Activated CD4-positive, alpha-beta T cell treated with anti-CD3 and anti-CD28 coated beads, Interleukin-10, Interleukin-2, amounts not matched to agents 100 ng/mL and 50 ng/mL, durations not matched to agents 16 hours and 8 hours (primary cell): ENCODE measurements at regions not wholly inside any gene's neighbourhood (a gene's known extent, or its start where the extent isn't known, plus 50 kb on each side); places are given as distances from the start of the nearest gene placed in this dataset.
"Not testable (repeated sequence)": the region's sequence is repeated elsewhere in the genome, so short reads cannot be mapped to it uniquely, and the experiment has no call there.

Experiments used
- DNase-seq: peaks from one replicate; pipeline ENCODE4 v3.0.0-alpha.2; 2020

DNA sequence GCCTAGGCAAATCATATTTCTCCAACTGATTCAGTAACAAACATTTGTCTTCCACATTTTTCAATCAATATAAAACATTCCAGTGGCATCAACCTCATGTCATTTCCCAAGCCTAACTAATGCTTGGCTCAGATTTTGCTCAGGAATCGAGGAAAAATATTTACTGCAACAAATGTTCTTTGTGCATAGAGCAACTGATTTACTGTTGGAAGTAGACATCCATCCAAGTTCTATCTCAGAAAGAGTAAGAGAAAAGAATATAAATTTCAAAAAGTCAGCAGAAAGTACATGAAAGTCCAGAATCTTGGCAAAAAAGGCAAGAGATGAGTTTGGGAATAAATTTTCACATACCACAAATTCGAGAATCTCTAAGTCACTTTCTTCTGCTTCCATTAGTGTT lies 2245.0 kb upstream of the RAG2 start:
- no peak for DNase-seq

DNA sequence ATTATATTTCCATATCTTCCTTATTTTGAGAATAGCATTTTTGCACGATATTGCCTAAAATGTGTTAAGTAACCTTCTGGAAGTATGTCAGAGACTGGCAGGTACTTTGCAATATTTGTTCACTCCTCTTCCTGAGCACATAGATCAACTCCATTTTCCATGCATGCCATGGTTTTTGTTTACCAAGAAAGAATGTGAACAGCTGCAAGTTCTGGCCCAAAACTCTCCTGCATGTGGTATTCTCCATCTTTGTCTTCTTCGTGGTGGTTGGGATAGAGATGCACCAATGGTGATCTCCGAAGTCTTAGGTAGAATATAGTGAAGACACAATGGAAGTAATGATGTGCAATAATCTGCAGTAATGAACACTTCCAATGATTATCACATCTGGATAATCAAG lies 2241.0 kb upstream of the RAG2 start:
- no peak for DNase-seq

DNA sequence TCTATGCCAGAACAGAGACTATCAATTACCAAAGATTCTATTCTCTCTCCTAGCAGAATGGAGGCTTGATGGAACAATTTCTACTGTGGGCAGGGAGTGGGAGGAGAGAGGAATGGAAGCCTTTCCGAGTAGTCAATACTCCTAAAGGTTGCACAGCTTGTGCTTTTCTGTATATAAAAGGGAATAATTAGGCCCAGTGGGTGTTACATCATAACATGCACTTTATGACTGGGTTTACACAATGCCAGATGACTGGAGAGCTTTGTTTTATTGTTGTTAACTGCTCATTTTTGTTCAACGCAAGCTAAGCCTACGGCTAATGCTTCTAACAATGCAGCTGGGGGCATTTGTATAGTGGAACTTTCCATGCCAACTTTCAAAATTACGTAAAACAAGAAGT lies 2237.9 kb upstream of the RAG2 start:
- DNase-seq: no peak

DNA sequence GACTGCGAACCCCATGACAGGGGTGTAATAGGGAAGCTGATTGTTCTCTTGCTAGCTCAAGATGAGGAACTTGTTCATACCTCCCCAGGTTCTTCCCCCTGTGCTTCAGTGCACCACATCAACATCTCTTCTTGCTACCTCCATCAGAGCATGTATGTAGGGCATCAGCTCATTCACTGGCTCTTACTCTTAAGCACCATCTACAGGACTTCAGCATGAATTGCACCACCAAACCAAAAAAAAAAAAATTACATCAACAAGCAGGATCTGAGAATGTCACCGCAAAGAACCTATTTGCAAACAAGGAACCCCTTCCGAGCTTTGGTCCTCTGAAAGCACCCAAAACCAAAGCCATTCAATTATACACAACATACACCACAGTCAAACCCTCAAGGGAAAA lies 2226.5 kb upstream of the RAG2 start:
- DNase-seq: no peak

DNA sequence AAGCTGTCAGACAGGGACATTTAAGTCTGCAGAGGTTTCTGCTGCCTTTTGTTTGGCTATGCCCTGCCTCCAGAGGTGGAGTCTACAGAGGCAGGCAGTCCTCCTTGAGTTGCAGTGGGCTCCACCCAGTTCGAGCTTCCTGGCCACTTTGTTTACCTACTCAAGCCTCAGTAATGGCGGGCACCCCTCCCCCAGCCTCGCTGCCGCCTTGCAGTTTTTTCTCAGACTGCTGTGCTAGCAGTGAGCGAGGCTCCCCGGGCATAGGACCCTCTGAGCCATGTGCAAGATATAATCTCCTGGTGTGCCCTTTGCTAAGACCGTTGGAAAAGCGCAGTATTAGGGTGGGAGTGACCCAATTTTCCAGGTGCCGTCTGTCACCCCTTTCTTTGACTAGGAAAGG lies 2223.8 kb upstream of the RAG2 start:
- not testable (repeated sequence) for DNase-seq

DNA sequence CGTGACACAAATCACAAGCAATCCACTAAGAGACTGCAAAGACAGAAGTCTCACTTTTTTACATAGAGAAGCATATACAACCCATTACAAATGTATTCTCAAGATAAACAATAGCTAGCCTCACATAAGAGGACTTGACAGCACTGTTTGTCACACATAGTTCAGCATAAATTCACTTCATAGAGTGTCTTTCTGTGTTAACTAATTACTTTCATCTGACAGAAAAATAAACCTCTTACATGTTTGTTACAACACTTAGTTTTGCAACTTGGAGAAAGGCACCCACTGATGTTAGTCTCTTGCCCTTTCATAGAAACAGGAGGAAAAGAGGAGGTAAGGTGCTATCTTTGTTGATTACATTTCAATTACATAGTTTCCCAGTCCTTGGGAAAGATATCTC lies 2221.9 kb upstream of the RAG2 start:
- DNase-seq: no peak

DNA sequence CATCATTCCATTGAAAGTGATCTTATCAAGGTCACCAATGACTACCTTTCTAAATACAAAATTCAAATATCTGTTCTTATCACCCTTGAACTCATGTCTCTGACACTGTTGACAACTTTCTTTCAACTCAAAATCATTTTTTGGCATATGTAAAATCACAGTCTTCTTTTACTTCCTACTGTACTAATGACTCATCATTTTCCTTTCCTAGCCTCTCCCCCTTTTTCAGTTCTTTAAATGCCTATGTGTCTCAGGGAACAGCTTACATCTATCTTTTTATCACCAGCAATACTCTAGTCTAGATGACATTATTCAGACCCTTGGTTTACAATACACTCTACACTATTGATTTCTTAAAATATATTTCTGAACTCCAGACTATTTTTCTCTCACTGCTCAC lies 2220.7 kb upstream of the RAG2 start:
- DNase-seq: no peak

DNA sequence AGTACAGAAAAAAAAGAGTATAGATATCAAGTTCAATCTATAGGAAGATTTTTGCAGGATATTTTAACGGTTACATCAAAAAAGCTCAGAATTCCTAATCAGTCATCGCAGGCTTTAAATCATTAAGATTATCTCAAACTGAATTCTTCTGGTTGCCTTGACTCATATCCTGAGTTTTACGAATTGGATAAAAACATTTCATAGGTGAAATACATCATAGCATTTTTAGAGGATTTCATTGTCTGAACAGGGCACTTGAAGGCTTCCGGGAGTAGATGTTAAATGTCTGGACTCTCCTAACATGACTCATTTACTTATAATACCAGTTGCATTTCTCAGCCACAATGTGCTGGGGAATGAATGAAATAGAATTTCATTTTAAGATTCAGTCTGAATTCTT lies 2216.6 kb upstream of the RAG2 start:
- no peak for DNase-seq

DNA sequence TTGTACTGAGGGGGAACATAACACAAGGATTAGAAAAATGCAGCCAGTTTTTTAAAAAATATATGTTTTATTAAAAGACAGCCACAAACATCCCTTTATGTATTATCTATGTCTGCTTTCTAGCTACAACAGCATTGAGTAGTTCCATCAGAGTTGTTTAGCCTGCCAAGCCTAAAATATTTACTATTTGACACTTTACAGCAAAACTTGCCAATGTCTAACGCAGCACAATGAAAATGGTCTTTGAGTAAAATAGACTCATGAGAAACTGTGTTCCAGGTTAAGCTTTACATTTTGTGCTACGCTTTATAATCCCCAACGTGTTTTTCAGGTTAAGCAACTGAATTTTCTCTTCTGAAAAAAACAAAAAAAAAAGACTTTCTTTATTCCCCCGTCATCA lies 2211.5 kb upstream of the RAG2 start:
- DNase-seq: no peak

DNA sequence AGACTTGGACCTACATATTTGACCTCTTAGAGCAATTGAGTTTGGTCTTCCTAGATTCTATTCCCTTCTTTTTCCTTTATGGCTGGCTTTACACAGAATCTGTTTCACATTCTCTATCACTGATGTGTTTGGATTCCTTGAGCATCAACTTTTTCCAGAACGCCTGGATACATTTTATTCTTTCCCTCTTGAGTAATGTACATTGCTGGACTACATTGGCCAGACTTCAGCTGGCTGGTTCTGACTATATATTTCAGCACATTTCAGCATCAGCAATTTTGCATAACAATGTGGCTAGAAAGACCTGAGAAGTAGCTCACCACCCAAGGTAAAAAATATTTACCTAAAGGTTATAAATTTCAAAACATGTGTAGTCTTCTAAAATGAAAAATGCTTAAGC lies 2198.2 kb upstream of the RAG2 start:
- no peak for DNase-seq

DNA sequence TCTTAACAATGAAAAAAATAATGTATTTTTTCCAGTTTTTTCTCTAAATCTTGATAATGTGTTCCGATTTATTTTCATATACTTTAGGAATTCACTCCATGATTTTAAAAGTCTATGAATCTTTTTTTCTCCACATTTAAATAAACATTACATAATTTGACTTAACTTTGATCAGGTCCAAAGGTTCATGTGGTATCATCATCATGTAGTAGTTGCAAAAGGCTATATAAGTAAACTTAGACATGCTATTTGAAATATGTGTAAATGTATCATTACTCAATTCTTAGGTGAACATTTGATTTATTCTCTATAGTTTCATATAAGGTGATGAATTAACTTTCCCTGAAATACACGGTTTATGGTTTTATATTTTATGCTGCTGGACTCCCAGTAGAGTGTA lies 2197.0 kb upstream of the RAG2 start:
- DNase-seq: no peak

DNA sequence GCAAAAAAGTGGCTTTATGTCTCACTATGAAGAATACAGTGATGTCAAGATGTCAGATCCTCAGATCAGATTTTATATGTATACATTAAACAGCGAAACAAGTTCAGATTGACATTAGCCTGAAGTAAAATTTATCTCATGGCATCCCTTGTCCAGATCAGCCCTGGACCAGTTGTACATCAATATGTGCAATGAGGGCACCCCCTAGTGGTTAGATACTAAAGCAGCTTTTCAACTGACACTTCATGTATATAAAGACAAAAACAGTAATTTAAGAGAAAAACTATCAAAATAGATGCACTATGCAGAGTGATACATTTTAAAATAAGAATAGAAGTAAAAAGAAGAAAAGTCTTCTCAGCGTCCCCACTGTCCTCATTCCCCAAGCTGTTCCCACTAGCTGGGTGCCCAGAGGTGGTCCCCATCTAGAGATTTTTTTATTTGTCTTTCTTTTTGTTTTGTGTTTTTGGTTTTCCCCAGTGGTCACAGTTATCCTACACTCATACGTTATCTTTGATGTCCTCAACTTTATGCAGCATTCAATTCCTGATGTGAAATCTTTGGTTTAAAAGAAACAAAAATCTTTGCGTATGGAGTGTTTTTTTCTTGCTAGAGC lies 2193.4 kb upstream of the RAG2 start:
- peak; percentile 65 for DNase-seq

DNA sequence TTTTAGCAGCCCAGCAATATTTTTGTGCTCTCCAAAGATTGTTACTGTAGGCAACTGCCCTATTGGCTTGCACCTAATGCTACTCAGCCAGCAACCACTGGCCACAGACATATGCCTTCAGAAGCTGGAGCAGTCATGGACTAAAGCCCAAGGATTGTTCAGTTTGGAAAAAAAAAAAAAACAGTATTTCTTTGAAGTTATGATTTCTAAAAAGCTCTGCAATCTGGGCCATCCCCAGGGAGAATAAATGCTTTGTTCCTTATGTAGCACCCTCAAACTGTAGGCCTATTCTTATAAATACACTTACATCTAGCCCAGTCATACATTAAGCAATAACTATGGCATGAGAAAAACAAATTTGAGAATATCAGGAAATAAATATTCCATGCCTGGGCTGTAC lies 2190.5 kb upstream of the RAG2 start:
- DNase-seq: no peak

DNA sequence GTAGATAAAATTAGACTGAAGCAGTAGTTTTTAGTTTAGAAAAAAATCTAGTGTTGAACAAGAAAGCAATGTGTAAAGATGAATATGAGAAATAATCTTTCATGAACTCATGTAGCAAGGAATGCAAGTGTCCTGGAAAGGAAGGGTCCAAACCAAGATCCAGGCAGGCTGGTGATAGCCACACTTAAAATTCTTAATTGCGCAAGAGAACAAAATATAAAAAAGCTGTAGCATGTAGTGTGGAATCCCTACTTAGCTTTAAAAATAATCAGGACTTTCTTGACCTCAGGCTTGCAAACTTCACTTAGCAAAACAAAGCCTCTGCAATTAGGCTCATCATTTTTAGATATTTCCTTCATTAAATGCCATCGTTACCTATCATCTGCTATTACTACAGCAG lies 2186.1 kb upstream of the RAG2 start:
- DNase-seq: no peak

DNA sequence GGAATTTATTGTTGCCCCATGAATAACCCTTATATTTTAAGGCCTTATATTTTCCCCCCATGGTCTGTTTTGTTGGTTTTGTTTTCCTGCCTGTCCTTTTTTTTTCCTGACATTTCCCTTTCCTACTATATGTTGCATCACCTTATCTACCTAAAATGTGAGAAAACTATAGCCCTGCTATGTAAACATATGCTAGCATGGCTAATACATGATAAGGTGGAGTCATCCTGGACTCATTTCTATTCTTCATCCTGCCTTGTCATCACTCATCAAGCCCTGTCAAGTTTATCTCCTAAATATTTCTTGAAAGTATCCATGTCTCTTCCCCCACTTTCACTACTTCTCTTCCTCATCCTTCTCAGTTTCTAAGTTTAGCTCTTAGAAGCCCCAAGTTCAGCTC lies 2168.8 kb upstream of the RAG2 start:
- DNase-seq: no peak

DNA sequence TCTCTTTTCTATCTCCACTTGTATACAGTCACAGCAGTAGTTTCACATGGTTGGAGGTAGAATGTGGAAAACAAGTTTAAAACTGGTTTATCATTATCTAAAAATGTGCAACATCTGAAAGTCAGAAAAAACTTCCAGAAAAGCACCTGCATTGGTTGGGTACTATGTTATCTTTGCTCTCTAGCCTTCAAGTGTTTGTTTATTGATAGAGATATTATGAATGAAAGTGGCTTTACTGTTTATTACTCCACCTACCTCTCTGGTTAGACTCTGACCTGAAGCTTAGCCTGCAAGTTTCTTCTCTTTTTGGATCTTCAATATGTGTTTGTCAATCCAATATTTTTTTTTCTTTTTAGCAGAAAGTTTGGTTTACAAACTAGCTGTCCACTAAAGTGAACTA lies 2161.4 kb upstream of the RAG2 start:
- no peak for DNase-seq

DNA sequence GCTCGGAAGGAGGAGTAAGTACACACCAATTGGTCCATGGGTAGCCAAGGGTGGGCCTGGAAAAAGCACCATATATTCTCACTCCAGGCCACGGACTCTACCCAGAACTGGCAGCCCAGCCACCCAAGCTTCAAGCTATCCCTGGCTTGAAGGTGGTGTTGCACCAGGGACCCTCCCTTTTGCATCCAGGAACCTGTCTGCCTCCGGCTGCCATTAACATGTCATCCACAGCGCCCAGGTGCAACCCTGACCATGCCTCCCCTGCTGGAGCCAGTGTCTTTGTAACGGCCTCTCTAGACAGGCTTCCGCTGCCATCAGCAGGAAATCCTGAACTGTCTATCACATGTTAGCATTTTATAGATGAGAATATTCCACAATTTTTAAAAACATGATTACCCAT lies 2158.5 kb upstream of the RAG2 start:
- DNase-seq: no peak

DNA sequence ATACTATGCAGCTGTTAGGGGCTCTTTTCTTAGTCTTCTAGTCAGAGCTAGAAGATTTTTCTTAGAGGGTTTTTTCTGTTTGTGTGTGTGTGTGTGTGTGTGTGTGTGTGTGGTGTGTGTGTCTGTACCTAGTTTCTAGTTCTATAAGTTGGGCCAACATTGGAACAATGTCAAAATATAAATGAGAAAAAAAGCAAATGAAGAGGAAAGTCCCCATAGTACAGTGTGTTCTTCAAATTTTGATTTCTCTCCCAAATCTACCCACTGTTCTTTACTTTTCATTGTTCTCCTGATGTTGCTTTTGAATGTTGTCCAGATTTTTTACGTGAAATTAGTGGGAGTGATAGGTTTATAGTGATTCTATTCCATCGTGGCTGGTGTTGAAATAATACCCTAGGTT lies 2153.4 kb upstream of the RAG2 start:
- DNase-seq: no peak

DNA sequence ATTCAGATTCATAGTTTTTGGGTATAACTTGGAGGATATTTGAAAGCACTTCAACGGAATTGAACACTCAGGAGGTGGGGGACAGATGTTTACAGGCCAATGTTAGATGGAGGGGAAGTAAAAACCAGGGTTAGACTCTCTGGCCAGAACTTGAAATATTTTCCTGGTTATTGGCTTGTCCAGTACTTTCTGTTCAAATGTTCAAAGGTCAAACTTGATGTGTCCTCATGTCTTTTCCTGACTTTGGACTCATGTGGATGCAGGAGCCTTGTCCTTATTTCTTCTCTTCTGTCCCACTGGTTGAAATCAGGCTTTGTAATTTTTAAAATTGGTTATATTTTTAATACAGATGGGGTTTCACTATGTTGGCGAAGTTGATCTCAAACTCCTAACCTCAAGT lies 2148.5 kb upstream of the RAG2 start:
- not testable (repeated sequence) for DNase-seq

DNA sequence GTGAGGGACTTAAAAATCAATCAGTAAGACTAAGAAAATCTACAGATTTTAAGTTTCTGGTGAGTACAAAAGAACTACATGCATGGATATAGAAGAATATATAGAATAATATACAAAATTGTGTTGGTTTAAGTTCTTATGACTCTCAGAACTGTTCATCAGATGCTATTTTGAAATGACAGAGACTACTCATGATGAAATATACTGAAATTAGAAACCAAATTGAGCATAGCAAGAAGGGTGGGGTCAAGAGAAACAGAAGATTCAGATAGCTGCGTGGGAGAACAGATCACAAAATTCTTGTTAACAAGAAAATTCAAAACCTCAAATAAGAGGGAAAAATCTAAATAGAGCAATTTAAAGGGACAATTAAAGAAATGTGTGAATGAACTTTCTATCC lies 2125.3 kb upstream of the RAG2 start:
- DNase-seq: no peak

DNA sequence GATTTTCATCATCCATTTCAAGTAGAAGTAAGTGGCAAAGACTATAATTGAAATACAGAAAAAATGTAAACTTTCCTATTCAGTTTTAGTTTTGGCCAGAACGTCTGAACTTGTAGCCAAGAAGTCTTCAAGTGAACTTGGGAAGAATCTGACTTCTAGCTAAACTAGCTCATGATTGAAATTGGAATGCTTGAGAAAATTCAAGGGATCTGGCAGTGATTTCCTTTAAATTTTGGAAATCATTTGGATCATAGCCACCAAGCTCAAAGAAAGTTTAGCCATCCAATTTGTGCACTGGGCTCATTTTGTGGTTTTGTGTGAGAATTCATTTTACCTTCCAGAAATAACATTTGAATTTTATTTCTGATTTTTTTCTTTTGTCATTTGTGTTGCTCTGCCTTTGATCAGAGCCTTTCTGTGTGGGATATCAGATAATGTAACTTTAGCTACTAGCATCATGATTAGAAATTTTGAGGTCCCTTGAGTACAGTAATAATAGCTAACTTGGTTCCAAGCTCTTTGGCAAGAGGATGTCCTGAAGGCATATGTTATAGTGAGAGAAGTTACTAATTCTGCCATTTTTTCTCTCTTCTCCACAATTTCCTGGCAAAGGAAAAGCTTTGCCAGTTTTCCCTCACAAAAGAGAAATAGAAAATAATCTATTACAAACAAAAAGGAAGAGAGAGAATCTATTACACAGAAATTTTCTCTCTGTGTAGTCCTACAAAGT lies 2123.7 kb upstream of the RAG2 start:
- no peak for DNase-seq

DNA sequence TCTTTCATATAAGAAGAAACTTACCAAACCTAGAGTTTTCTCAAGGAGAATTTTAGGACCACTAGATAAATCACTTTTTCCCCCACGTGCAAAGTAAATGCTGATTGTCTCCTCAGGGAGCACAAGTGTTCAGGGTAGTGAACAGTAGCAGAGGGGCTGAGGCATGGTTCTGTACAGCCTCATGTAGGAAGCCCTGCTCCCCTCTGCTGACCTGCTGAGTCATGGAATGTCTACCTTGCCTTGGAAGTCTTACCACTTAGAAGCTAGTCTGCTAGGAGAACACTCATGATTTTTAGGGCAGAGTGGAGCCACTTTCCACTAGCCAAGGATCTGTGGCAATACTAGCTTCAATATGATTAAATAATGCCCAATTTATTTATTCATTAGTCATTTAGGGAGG lies 2120.6 kb upstream of the RAG2 start:
- DNase-seq: no peak

DNA sequence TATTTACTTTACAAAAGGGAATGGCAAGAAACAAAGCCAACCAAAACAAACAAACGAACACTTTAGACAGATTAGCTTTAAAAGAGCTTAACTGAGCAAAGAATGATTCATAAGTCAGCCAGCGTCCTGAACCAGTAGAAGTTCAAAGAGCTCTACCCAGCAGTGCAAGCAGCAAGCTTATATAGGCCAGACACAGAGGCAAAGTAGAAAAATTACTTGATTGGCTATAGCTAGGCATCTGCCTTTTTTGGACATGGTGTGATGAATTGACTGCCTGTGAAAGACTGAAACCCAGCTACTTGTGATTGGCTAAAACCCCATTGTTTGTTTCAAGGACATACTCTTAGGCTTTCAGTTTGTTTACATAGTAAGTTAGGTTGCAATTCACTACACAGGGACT lies 2120.0 kb upstream of the RAG2 start:
- DNase-seq: no peak

DNA sequence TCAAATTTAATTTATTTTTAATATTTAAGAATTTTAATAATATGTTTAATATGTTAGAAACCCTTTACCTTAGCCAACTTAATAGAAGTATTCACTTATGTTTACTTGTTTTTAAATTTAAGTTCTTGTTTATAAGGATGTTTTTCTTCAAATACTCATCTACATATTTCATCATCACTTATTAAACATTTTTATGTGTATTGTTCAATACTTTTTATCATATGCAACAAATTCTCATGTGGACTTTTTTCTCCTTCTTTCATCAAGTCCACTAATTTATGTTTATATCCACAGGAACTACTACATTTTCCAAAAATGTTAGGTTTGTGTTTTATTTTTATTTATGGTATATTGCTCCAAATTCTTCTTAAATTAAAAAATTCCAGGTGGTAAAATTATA lies 2113.1 kb upstream of the RAG2 start:
- DNase-seq: no peak

DNA sequence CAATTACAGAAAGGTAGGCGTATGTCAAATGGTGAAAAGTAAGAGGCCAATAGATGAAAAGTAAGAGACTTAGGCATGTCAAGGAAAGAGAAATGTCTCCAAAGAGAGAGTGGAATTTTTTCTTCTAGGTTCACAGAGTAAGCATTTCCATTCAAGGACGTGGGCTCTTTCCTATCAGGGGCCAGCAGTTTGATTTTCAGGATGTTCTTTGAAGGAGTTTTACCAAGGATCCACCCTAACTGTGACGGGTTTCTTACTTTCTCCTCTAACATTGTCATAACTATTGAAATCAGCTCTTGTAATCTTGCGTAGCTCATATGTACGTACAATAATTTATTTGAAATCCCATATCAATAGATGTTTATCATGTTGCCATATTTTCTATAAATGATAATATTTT lies 2112.2 kb upstream of the RAG2 start:
- DNase-seq: no peak
